HCT116 (cell line): ENCODE measurements at regions not wholly inside any gene's neighbourhood (a gene's known extent, or its start where the extent isn't known, plus 50 kb on each side); places are given as distances from the start of the nearest gene placed in this dataset.

Experiments
- ATAC-seq: fragments of 200-7000 bp; cut with Tn5 transposase; 2 replicates; pipeline ENCODE4 v1.9.1; 2020; ENCODE audit warnings: mild to moderate bottlenecking, moderate library complexity
- BruUV-seq: library from RNA; stranded (reverse); fragments of 400-500 nt; replicated peaks from 2 replicates; lab custom pipeline; 2021; lab: Mats Ljungman, UMichigan
- CTCF ChIA-PET: fragments of 300-600 bp; sonication (Branson Sonifier 250); formaldehyde crosslinking; loops from one replicate; lab custom pipeline; 2021; ENCODE audit warnings: antibody characterized with exemption; lab: Charles Lee
- POLR2A ChIA-PET: fragments of 300-600, 350-600 bp; sonication (Branson Sonifier 250); formaldehyde crosslinking; loops from one replicate; lab custom pipeline; 2021; ENCODE audit warnings: antibody characterized with exemption; lab: Charles Lee
- RAD21 ChIA-PET, 2 experiments: fragments of 300-600 bp; sonication (Branson Sonifier 250); formaldehyde crosslinking; loops; one replicate each; lab custom pipeline; 2023; ENCODE audit warnings: low total read pairs in 2 of 2; ENCODE audit not compliant: uncharacterized antibody in 2 of 2, unreplicated experiment in 2 of 2, low non-redundant PET in 1 of 2; lab: Charles Lee
- DNase-seq: peaks from one replicate; pipeline ENCODE4 v3.0.0-alpha.2; 2010; ENCODE audit warnings: low read depth, low spot score
- H2AFZ ChIP-seq: fragments of 200-600 bp; shearing (Covaris generic), sonication (generic); 2 replicates; pipeline ENCODE4 v1.6.1; 2017; ENCODE audit warnings: low read depth, mixed run types, mixed read lengths, antibody characterized with exemption, low read length; ENCODE audit not compliant: poor library complexity, severe bottlenecking
- H3K27ac ChIP-seq: 2 replicates; pipeline ENCODE4 v1.5.1; 2012; ENCODE audit warnings: low read depth, low read length
- H3K27me3 ChIP-seq: fragments of 200-600 bp; sonication (generic); 2 replicates; pipeline ENCODE4 v1.6.1; 2016; ENCODE audit warnings: mixed run types, low read length, mixed read lengths; ENCODE audit not compliant: insufficient read depth
- H3K36me3 ChIP-seq, 2 experiments: fragments of 200-500 bp in 1 of 2; fragments of 200-600 bp in 1 of 2; sonication (Bioruptor generic) in 1 of 2; sonication (generic) in 1 of 2; 2 replicates each; pipeline versions ENCODE4 v1.5.1 to v1.6.1; 2014 to 2016; ENCODE audit warnings: low read length in 2 of 2, inconsistent platforms in 1 of 2, mixed read lengths in 1 of 2, mixed run types in 1 of 2; ENCODE audit not compliant: insufficient read depth in 2 of 2, control insufficient read depth in 1 of 2
- H3K4me1 ChIP-seq, 2 experiments: fragments of 200-600 bp in 1 of 2; sonication (generic) in 1 of 2; 2 replicates each; pipeline versions ENCODE4 v1.5.1 to v1.6.1; 2012 to 2017; ENCODE audit warnings: low read length in 2 of 2, inconsistent platforms in 1 of 2, mild to moderate bottlenecking in 1 of 2, mixed read lengths in 1 of 2, mixed run types in 1 of 2, moderate library complexity in 1 of 2; ENCODE audit not compliant: insufficient read depth in 2 of 2, control insufficient read depth in 1 of 2
- H3K4me2 ChIP-seq: fragments of 200-600 bp; sonication (generic); 2 replicates; pipeline ENCODE4 v1.6.1; 2017; ENCODE audit warnings: mixed run types, low read length, mixed read lengths
- H3K4me3 ChIP-seq, 2 experiments: fragments of 200-600 bp in 1 of 2; sonication (generic) in 1 of 2; replicated peaks in 1 of 2; 2 replicates each; pipeline ENCODE4 v1.5.1; 2011 to 2016; ENCODE audit warnings: low read length in 2 of 2, control low read depth in 1 of 2, low read depth in 1 of 2, mild to moderate bottlenecking in 1 of 2, mixed read lengths in 1 of 2, mixed run types in 1 of 2
- H3K79me2 ChIP-seq: fragments of 200-600 bp; sonication (generic); 2 replicates; pipeline ENCODE4 v1.6.1; 2017; ENCODE audit warnings: mild to moderate bottlenecking, mixed run types, low read length, moderate library complexity, mixed read lengths; ENCODE audit not compliant: insufficient read depth
- H3K9ac ChIP-seq: fragments of 200-600 bp; sonication (generic); 2 replicates; pipeline ENCODE4 v1.6.1; 2016; ENCODE audit warnings: low read length, mixed read lengths
- H3K9me2 ChIP-seq: fragments of 200-600 bp; sonication (generic), shearing (Covaris generic); 2 replicates; pipeline ENCODE4 v1.6.1; 2017; ENCODE audit warnings: mixed run types, mild to moderate bottlenecking, moderate library complexity; ENCODE audit not compliant: insufficient read depth
- H3K9me3 ChIP-seq, 2 experiments: fragments of 200-500 bp in 1 of 2; fragments of 200-600 bp in 1 of 2; sonication (Bioruptor generic) in 1 of 2; sonication (generic) in 1 of 2; 2 replicates each; pipeline ENCODE4 v1.6.1; 2014 to 2017; ENCODE audit warnings: low read length in 2 of 2, mixed read lengths in 2 of 2, inconsistent platforms in 1 of 2, low read depth in 1 of 2, mild to moderate bottlenecking in 1 of 2, mixed run types in 1 of 2, moderate library complexity in 1 of 2; ENCODE audit not compliant: control insufficient read depth in 1 of 2, insufficient read depth in 1 of 2
- H4K20me1 ChIP-seq: fragments of 200-600 bp; sonication (generic), shearing (Covaris generic); 2 replicates; pipeline ENCODE4 v1.6.1; 2017; ENCODE audit warnings: mixed run types, mild to moderate bottlenecking, moderate library complexity; ENCODE audit not compliant: insufficient read depth
- CBX3 ChIP-seq: IDR thresholded peaks from 2 replicates; pipeline ENCODE4 v1.6.1; 2012; ENCODE audit warnings: low read depth
- CEBPB ChIP-seq: IDR thresholded peaks from 2 replicates; pipeline ENCODE4 v1.6.1; 2012; ENCODE audit warnings: low read depth
- EGR1 ChIP-seq: IDR thresholded peaks from 2 replicates; pipeline ENCODE4 v1.6.1; 2012; ENCODE audit warnings: low read depth
- ELF1 ChIP-seq: IDR thresholded peaks from 2 replicates; pipeline ENCODE4 v1.6.1; 2012; ENCODE audit warnings: low read depth, borderline replicate concordance
- EZH2 ChIP-seq: fragments of 200-600 bp; sonication (generic); IDR thresholded peaks from 2 replicates; pipeline ENCODE4 v1.6.1; 2017; ENCODE audit warnings: antibody characterized with exemption, mixed run types
- FOSL1 ChIP-seq: IDR thresholded peaks from 2 replicates; pipeline ENCODE4 v1.6.1; 2012; ENCODE audit warnings: low read depth
- POLR2A ChIP-seq: IDR thresholded peaks from 2 replicates; pipeline ENCODE4 v1.7.0; 2011; ENCODE audit warnings: borderline replicate concordance; ENCODE audit not compliant: insufficient read depth, insufficient read length; ENCODE audit errors: extremely low read depth
- POLR2AphosphoS5 ChIP-seq: IDR thresholded peaks from 2 replicates; pipeline ENCODE4 v1.6.1; 2011; ENCODE audit warnings: mild to moderate bottlenecking, low read depth, low read length, moderate library complexity
- RAD21 ChIP-seq: IDR thresholded peaks from 2 replicates; pipeline ENCODE4 v1.6.1; 2012; ENCODE audit warnings: low read depth, mild to moderate bottlenecking
- SIN3A ChIP-seq: IDR thresholded peaks from 2 replicates; pipeline ENCODE4 v1.6.1; 2012; ENCODE audit warnings: low read depth
- SP1 ChIP-seq: IDR thresholded peaks from 2 replicates; pipeline ENCODE4 v1.6.1; 2012; ENCODE audit warnings: low read depth
- TCF7L2 ChIP-seq: IDR thresholded peaks from 2 replicates; pipeline ENCODE4 v1.7.0; 2011; ENCODE audit warnings: borderline replicate concordance, inconsistent platforms; ENCODE audit not compliant: insufficient read depth, insufficient read length; ENCODE audit errors: extremely low read depth
- YY1 ChIP-seq: IDR thresholded peaks from 2 replicates; pipeline ENCODE4 v1.6.1; 2011; ENCODE audit warnings: low read length, low read depth, moderate library complexity, mild to moderate bottlenecking; ENCODE audit not compliant: insufficient replicate concordance; ENCODE audit errors: extremely low read depth
- ZFX ChIP-seq: fragments of 450-650 bp; IDR thresholded peaks from 2 replicates; pipeline ENCODE4 v1.6.1; 2017
- intact Hi-C: fragments of 100-400 bp; cut with micrococcal nuclease; formaldehyde crosslinking; loops from 2 replicates; pipeline ENCODE4 v1.10.0; 2022
- TF ChIP-seq, protein P1 (sequence below): IDR thresholded peaks from 2 replicates; pipeline ENCODE4 v1.6.1; 2012
- TF ChIP-seq, protein P2 (sequence below), 3 experiments: fragments of 200-600 bp in 1 of 3; sonication (generic) in 1 of 3; IDR thresholded peaks in 2 of 3; conservative IDR thresholded peaks in 1 of 3; 2 replicates each; pipeline ENCODE4 v1.5.1; 2012 to 2017; ENCODE audit warnings: low read depth in 2 of 3, low read length in 2 of 3, antibody characterized with exemption in 1 of 3, borderline replicate concordance in 1 of 3, control low read depth in 1 of 3, mild to moderate bottlenecking in 1 of 3, mixed read lengths in 1 of 3, mixed run types in 1 of 3, moderate library complexity in 1 of 3; ENCODE audit not compliant: insufficient read depth in 1 of 3
- TF ChIP-seq, protein P3 (sequence below): IDR thresholded peaks from 2 replicates; pipeline ENCODE4 v1.6.1; 2011; ENCODE audit warnings: mild to moderate bottlenecking, low read length, moderate library complexity; ENCODE audit not compliant: insufficient replicate concordance; ENCODE audit errors: extremely low read depth

DNA sequence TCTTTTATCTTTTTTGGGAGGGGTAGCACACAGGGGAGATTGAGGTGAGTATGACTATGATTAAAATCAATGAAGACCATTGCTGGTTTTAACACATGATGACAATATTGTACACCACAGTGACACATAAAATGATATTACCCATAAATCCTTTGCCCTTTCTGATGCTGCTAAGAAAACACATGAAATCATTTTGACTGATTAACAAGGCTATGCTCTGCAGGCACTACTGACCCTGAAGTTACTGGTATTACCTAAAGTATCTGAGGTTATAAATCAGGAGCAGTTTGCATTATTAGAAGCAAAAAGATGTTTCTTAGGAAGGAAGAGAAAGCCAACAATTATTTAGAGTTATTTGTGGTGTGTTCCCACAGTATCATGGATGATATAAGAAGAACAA is 701.2 kb upstream of the PTBP2 start:
- Histone ChIP-seq H3K4me1 (no peaks in the 10 kb centered on the region), H3K9me2 (no peaks in the 10 kb centered on the region), H3K9me3 (no peaks in the 10 kb centered on the region), H3K4me3 (no peak overlapping the region), H3K9ac (no peak overlapping the region), H3K27me3 (no peaks in the 10 kb centered on the region), H4K20me1 (no peaks in the 10 kb centered on the region), H3K27ac (no peak overlapping the region), H3K36me3 (no peaks in the 10 kb centered on the region), H2AFZ (no peak overlapping the region), H3K79me2 (no peaks in the 10 kb centered on the region), H3K4me2 (no peak overlapping the region)
- DNase-seq (no peak), ATAC-seq (no peak)
- no TSS peak for BruUV-seq
- TF ChIP-seq SIN3A (no peak), CBX3 (no peak), EGR1 (no peak), YY1 (no peak), EZH2 (no peak), FOSL1 (no peak), POLR2AphosphoS5 (no peak), SP1 (no peak), CEBPB (no peak), ELF1 (no peak), RAD21 (no peak), TCF7L2 (no peak), POLR2A (no peak), ZFX (no peak)
- TF ChIP-seq, protein P1, sequence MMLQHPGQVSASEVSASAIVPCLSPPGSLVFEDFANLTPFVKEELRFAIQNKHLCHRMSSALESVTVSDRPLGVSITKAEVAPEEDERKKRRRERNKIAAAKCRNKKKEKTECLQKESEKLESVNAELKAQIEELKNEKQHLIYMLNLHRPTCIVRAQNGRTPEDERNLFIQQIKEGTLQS: no peak
- TF ChIP-seq, protein P2, sequence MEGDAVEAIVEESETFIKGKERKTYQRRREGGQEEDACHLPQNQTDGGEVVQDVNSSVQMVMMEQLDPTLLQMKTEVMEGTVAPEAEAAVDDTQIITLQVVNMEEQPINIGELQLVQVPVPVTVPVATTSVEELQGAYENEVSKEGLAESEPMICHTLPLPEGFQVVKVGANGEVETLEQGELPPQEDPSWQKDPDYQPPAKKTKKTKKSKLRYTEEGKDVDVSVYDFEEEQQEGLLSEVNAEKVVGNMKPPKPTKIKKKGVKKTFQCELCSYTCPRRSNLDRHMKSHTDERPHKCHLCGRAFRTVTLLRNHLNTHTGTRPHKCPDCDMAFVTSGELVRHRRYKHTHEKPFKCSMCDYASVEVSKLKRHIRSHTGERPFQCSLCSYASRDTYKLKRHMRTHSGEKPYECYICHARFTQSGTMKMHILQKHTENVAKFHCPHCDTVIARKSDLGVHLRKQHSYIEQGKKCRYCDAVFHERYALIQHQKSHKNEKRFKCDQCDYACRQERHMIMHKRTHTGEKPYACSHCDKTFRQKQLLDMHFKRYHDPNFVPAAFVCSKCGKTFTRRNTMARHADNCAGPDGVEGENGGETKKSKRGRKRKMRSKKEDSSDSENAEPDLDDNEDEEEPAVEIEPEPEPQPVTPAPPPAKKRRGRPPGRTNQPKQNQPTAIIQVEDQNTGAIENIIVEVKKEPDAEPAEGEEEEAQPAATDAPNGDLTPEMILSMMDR (IDR thresholded peaks at IDR 0.05 in 2 of 3, conservative IDR thresholded peaks at IDR 0.05 in 1 of 3; ENCODE audit: borderline replicate concordance in 1 of 3, insufficient read depth in 1 of 3, low read depth in 2 of 3, low read length in 2 of 3): no peak
- TF ChIP-seq, protein P3, sequence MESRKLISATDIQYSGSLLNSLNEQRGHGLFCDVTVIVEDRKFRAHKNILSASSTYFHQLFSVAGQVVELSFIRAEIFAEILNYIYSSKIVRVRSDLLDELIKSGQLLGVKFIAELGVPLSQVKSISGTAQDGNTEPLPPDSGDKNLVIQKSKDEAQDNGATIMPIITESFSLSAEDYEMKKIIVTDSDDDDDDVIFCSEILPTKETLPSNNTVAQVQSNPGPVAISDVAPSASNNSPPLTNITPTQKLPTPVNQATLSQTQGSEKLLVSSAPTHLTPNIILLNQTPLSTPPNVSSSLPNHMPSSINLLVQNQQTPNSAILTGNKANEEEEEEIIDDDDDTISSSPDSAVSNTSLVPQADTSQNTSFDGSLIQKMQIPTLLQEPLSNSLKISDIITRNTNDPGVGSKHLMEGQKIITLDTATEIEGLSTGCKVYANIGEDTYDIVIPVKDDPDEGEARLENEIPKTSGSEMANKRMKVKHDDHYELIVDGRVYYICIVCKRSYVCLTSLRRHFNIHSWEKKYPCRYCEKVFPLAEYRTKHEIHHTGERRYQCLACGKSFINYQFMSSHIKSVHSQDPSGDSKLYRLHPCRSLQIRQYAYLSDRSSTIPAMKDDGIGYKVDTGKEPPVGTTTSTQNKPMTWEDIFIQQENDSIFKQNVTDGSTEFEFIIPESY: no peak
- intact Hi-C loops: no loop called here
- ChIA-PET POLR2A (no interaction called here), RAD21 (no interaction called here), CTCF (no interaction called here)
